ENCODE measurements at regions not wholly inside any gene's neighbourhood (a gene's known extent, or its start where the extent isn't known, plus 50 kb on each side); places are given as distances from the start of the nearest gene placed in this dataset.

DNA sequence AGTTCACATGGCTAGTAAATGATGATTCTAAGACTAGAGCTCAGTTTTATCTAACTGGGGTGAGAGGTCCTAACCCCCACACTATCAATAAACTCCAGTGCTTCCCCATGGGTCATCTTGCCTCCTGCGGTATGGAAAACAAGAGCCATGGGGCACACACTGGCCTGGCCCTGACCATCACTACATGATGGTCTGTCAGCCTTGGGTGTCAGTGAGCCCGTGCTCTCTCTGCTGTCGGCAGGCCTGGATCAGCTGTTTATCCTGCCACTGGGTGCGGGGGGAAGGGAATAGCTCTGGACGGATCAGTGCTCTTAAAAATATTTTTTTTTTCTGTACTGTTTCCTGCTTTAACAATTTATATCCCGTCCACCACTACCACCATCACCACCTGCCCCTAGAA is 255.0 kb upstream of the ADGRL2 start:
- TF ChIP-seq ZFX (IDR thresholded peaks at IDR 0.05; ENCODE audit: borderline replicate concordance): no peak
- TF ChIP-seq, protein P1, sequence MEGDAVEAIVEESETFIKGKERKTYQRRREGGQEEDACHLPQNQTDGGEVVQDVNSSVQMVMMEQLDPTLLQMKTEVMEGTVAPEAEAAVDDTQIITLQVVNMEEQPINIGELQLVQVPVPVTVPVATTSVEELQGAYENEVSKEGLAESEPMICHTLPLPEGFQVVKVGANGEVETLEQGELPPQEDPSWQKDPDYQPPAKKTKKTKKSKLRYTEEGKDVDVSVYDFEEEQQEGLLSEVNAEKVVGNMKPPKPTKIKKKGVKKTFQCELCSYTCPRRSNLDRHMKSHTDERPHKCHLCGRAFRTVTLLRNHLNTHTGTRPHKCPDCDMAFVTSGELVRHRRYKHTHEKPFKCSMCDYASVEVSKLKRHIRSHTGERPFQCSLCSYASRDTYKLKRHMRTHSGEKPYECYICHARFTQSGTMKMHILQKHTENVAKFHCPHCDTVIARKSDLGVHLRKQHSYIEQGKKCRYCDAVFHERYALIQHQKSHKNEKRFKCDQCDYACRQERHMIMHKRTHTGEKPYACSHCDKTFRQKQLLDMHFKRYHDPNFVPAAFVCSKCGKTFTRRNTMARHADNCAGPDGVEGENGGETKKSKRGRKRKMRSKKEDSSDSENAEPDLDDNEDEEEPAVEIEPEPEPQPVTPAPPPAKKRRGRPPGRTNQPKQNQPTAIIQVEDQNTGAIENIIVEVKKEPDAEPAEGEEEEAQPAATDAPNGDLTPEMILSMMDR (IDR thresholded peaks at IDR 0.05): no peak
- H3K27ac ChIP-seq: no peak overlapping the region

DNA sequence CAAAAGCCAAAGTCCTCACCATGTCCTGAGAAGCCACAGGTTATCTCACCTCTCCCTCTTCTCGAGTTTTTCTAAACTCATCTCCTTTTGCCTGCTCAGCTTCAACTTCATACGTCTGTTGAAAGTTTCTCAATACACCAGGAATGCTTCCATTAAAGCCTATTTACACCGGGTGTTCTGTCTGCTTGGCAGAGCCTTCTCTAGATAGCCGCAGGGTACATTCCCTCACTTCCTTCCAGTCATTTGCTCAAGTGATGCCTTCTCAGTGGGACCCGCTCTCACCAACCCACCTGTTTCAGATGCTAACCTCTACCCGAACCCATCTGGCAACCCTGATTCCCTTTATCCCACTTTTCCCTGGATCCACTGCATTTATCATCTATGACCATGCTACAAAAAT is 257.0 kb upstream of the ADGRL2 start:
- no peak for TF ChIP-seq ZFX (IDR thresholded peaks at IDR 0.05; ENCODE audit: borderline replicate concordance)
- TF ChIP-seq, protein P1 (IDR thresholded peaks at IDR 0.05): no peak

DNA sequence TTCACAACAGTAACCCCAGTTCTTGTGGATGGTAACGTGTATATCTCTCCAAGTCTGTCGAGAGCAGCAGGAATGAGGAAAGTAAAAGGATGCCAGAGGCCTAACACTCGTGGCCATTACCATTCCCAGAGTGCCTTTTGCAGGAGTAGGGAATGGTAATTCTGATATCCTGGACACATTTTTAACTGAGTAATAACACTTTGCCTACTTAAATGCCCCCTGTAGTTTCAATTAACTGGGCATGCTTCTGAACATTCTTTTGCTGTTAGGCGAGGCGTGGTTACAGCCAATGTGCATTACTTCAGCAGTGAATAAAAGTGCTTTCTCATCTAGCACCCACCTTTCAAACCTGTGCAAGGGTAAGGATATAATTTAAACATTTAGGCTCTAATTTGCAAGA is 258.5 kb upstream of the ADGRL2 start:
- TF ChIP-seq, protein P1 (IDR thresholded peaks at IDR 0.05): no peak
- no peak for TF ChIP-seq ZFX (IDR thresholded peaks at IDR 0.05; ENCODE audit: borderline replicate concordance)
- no peak overlapping the region for H3K27ac ChIP-seq

More for the DNA sequence above, 257.0 kb upstream of the ADGRL2 start:
- H3K27ac ChIP-seq: no peak overlapping the region

DNA sequence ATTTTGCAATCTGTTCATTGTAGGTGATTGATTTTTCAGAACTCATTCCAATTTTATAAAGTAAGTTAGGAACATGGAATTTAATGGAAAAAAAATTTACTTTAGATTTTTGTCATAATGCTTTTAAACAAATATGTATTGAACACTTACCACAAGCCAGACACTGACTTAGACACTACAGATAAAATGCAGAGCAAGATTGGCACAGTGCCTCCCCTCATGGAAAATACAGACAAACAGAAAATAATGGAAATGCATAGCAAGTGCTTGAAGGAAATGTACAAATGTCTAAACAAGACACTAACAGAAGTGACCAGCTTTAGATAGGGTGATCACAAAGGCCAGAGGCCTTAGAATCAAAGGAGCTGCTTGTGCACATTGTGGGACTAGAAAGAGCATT is 260.5 kb upstream of the ADGRL2 start:
- TF ChIP-seq, protein P1 (IDR thresholded peaks at IDR 0.05): no peak
- no peak for TF ChIP-seq ZFX (IDR thresholded peaks at IDR 0.05; ENCODE audit: borderline replicate concordance)
- H3K27ac ChIP-seq: no peak overlapping the region

DNA sequence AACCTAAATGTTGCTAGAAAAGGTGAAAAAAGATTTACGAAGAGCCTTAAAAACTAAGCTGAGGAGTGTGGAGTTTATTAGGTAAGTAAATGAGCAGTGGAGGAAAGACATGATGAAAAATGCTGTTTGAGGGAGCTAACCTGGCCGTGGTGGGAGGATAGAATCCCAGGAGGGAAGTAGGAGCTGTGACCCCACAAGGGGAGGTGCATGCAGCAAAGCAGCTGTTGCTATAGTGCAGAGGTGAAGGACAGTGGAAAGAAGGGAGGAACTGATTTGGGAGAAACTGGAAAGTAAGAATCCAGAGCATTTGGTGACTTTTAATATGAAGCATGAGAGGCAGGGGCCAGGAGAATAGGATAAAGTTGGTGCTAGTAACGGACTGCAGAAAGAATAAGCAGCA is 271.7 kb upstream of the ADGRL2 start:
- TF ChIP-seq, protein P1 (IDR thresholded peaks at IDR 0.05): no peak
- no peak for TF ChIP-seq ZFX (IDR thresholded peaks at IDR 0.05; ENCODE audit: borderline replicate concordance)
- H3K27ac ChIP-seq: no peak overlapping the region

DNA sequence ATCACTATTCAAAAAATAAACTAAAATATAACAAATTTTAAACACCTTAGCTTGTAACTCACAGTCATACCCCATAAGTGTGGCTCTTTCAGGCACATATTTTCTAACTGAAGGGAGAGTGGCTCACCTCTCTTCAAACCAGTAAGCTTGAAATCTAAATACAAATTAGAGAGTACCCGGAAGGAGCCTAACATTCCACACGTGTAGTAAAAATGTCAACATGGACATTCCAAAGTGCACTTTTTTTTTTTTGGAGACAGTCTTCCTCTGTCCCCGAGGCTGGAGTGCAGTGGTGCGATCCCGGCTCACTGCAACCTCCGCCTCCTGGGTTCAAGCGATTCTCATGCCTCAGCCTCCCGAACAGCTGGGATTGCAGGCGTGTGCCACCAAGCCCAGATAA is 275.6 kb upstream of the ADGRL2 start:
- H3K27ac ChIP-seq: no peak overlapping the region
- TF ChIP-seq, protein P1 (IDR thresholded peaks at IDR 0.05): no peak
- TF ChIP-seq ZFX (IDR thresholded peaks at IDR 0.05; ENCODE audit: borderline replicate concordance): no peak

DNA sequence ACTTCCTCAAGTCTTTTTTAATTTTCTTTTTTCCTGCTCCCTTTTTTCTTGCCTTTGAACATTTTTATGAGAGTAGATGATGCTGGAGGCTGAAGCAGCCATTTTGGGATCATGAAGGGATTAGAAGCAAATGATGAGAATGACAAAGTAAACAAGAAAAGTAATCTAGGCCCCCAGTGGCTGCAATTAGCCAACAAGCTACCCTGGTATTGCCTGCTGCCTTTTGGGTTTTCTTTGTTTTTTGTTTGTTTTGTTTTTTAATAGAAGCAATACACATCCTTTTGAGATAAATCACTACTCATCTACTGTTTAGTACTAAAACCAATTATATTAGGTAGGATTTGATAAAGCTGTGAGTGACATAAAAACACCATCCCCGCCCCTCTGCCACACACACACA is 280.7 kb upstream of the ADGRL2 start:
- TF ChIP-seq, protein P1 (IDR thresholded peaks at IDR 0.05): no peak
- TF ChIP-seq ZFX (IDR thresholded peaks at IDR 0.05; ENCODE audit: borderline replicate concordance): no peak

More for the DNA sequence above, 280.7 kb upstream of the ADGRL2 start:
- no peak overlapping the region for H3K27ac ChIP-seq
